ENCODE measurements at regions not wholly inside any gene's neighbourhood (a gene's known extent, or its start where the extent isn't known, plus 50 kb on each side); places are given as distances from the start of the nearest gene placed in this dataset.

- TF ChIP-seq EZH2 (IDR thresholded peaks at IDR 0.05; ENCODE audit: borderline replicate concordance, control insufficient read depth, low read depth, low read length) (no peak), GABPA (IDR thresholded peaks at IDR 0.05; ENCODE audit: low read depth) (no peak)
Observed at GRCh38 chr6:14772188-14772587, 473.7 kb upstream of the JARID2 start.

Data from GM12878 (cell line).